Posterior cingulate gyrus (tissue), 11 donors: ENCODE measurements at regions not wholly inside any gene's neighbourhood (a gene's known extent, or its start where the extent isn't known, plus 50 kb on each side); places are given as distances from the start of the nearest gene placed in this dataset.
"Not testable (repeated sequence)": the region's sequence is repeated elsewhere in the genome, so short reads cannot be mapped to it uniquely, and the experiment has no call there.

Experiments
- DNase-seq, 10 donors: peaks; one replicate each; pipeline versions ENCODE4 v3.0.0 to v3.0.0-alpha.2; 2020 to 2021; ENCODE audit warnings: mixed read lengths in 3 of 10
- intact Hi-C: fragments of 100-400 bp; cut with DNase I; formaldehyde crosslinking; loops from one replicate; pipeline ENCODE4 v1.15.1; 2023

DNA sequence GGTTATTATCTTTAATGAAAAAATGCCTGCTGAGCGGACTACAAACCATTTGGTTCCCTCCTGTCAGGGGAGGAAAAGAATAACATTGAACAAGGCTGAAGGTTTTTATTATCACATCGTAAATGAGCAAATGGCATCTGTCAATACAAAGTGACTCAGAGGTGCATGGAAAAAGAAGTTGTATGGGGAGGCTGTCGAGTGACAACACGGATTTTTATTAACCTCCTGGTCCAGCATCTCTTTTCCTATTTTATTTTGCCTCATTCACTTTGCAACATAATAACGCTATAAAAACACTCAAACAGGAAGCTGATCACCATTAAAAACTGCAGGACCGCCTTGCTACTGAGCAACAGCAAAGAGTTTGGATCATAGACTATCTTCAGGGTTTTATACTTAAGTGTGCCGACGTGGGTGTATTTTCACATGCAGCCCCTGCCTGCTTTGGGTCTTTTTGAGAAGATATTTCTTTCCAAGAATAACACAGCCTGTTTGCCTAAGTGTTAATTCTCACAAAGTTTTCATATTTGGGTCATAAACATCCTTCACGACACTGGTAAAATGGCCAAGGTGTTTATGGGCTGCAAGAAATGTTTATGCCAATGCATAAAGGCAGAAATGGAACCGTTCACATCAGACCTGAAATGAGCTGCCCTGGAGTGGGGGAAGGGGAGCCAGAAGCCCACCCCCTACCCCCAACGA lies 132.1 kb upstream of the SALL4 start:
- intact Hi-C loops = no loop called here
- DNase-seq = no peak

DNA sequence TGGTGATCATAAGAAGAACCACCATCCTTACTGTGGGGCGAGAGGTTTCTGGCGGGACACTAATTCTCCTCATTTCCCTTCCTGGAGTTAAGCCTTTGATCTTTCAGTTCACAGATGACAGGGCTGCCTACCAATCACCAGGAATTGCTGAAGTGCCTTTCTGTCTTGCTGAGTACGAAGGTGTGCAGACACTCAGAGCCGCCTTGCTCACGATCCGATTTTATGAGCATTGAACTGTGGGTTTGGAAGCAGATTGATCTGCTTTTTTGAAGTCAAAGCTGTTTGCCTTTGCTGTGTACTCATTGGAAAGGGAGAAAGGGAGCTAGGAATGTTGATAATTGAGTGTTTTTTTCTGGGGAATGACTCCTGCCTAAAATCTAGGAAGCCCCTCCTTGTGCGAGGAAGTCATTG lies 129.1 kb upstream of the SALL4 start:
- intact Hi-C loops = no loop called here
- no peak for DNase-seq

DNA sequence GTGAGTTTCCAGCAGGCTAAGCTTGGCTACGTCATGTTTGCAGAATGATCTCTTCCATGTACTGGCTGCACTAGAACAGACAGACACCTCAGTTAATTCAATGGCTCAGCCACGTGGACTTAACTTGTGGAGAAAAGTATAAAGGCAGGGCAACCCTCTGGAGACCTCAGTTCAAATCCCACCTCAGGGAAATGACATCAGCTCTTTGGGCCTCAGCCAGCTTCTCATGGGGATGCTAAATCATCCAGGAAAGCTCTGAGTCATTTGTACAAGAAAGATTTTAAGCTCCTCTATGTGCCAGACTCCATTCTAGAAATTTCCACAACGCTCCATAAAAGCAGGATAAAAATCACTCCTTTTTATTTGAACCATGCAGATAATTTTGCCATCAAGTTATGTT lies 128.5 kb upstream of the SALL4 start:
- DNase-seq = no peak
- intact Hi-C loops = no loop called here

DNA sequence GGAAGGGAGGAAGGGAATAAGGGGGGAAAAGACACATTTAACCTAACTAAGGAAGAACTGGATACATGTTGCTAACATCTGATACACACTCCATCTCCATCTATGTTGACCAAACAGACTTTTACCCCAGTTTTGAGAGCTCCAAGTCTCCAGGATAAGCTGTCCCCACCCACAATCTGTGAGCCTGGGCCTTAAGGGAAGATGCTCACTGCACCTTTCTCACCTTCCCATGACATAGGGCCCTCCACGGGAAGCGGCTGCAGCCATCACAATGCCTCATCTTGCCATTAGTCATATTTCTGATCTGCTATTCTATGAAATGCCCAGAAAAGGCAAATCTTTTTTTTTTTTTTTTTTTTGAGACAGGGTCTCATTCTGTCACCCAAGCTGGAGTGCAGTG lies 126.6 kb upstream of the SALL4 start:
- no peak for DNase-seq
- intact Hi-C loops = no loop called here

DNA sequence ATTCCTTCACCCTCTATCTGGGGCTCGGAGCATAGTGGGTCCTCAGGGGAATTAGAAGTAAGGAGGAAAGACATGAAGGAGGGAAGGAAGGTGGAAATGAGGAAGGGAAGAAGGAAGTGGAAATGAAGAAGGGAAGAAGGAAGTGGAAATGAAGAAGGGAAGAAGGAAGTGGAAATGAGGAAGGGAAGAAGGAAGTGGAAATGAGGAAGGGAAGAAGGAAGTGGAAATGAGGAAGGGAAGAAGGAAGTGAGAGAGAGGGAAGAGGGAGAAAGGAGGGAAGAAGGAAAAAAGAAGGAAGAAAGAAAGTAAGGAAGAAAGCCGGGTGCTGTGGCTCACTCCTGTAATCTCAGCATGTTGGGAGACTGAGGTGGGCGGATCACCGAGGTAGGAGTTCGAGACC lies 125.6 kb upstream of the SALL4 start:
- DNase-seq, intact Hi-C loops: not testable (repeated sequence)

DNA sequence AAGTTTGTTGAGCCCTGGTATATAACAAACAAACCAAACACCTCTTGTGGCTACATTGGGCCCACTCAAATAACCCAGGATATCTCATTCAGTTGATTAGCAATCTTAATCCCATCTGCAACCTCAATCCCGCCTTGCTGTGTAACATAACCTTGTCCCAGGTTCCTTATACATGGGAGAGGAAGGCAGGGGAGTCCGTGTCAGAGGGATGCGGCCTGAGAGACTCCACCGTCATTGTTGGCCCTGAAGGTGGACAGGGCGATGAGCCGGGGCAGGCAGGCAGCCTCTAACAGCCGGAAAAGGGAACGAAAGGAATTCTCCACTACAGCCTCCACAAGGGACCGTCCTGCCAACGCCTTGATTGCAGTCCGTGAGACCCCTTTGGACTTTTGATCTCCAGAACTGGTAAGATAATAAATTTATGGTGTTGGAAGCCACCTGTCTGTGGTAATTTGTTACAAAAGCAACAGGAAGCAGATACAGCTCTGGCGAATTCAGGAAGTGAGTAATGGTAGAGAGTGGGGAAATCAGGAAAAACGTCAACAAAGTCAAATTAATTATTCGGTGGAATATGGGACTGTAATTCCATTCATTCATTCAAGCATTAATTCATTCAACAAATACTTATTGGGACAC lies 124.5 kb upstream of the SALL4 start:
- no peak for DNase-seq
- intact Hi-C loops = no loop called here

DNA sequence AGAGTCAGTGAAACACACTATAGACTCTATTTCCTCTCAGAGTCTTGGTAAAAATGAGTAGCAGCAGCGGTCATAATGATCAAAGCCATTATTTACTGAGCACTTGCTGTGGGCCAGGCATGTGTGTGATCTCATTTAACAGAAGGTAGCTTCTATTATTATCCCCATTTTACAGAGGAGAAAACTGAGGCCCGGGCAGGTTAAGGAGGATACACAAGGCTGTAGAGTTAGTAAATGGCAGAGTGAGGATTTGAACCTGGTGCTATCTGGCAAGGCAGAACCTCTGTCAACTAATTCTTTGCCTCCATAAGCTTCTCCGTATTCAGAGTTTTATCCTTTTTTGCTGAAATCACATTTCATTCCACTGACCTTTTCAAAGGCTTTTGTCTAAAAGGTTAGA lies 122.2 kb upstream of the SALL4 start:
- intact Hi-C loops = no loop called here
- no peak for DNase-seq

DNA sequence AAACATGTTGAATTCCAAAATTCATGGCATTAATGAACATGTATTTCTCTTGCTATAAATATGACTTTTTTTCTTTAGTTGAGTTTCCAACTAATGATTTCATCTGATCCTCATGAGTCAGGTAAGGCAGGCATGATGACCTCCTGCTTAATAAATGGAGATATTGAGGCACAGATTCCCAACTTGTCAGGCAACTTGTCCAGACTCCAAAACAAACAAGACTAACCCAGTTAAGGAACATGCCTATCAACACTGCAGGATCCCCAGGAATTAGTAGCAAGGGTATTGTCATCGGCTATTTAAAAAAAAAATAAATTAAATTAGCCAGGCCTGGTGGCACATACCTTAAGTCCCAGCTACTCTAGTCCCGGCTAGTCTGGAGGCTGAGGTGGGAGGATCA lies 121.3 kb upstream of the SALL4 start:
- intact Hi-C loops = no loop called here
- DNase-seq = no peak

DNA sequence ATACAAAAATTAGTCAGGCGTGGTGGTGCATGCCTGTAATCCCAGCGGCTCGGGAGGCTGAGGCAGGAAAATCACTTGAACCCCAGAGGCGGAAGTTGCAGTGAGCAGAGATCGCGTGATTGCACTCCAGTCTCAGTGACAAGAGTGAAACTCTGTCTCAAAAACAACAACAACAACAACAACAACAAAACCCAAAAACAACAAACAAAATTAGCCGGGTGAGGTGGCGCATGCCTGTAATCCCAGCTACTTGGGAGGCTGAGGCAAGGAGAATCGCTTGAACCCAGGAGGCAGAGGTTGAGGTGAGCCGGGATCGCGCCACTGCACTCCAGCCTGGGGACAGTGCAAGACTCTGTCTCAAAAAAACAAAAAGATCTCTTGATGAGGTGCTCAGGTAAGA lies 120.5 kb upstream of the SALL4 start:
- intact Hi-C loops, DNase-seq: not testable (repeated sequence)

DNA sequence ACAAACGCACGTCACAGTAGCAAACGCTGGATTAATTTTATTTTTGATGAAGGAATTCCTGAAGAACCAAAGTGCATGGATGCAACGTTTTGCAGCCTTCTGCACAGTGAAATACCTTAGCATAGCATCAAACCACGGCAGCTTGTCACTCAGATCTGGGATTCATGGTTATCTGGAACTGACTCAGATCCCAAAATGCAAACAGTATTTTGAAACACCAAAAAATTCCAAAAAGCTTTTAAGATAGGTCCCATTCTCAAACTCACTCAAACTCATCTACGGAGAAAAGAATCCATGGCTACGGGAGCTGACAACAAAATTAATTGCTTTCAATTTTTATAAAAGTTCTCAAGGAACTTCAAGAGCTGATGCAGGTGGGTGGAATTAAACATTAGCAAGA lies 116.2 kb upstream of the SALL4 start:
- DNase-seq = no peak
- intact Hi-C loops = no loop called here

DNA sequence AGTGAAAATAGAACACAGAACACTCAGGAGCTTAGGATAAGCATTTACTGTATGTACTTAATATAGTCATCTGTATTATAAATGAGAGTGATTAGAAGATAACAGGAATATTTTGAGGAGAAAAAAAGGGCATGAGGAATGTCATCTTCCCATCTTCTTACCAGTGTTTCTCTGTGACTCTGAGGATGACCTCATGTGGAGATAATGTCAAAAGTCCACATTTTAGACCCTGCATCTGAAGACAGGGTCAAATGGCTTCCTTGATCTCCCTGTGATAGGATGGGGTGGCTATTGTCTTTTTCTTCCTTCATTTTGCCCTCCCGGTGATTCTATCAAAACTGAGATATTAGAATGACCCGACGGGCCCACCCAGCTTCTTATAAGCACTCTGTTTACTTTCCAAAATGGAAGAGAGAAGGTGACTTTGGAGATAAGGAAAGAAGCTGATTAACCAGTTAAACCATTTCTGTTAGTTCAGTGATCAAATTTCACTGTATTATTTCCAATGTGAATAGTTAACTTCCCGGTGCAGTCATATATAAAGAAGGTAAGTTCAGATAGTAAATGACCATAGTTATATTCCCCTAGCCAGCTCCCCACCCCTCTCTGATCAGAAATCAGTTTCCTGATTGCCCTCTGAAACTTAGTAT lies 115.7 kb upstream of the SALL4 start:
- intact Hi-C loops = no loop called here
- no peak for DNase-seq

DNA sequence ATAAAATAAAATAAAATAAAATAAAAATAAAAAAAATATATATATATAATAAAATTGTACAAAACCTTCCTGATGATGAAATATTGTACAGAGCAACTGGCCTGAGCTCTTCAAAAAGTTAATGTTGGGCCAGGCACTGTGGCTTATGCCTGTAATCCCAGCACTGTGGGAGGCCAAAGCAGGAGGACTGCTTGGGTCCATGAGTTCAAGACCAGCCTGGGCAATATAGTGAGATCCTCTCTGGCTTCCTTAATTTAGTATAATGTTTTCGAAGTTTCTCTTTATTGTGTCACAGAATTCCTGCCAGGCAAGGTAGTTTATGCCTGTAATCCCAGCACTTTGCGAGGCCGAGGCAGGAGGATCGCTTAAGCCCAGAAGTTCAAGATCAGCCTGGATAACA lies 113.9 kb upstream of the SALL4 start:
- intact Hi-C loops = no loop called here

DNA sequence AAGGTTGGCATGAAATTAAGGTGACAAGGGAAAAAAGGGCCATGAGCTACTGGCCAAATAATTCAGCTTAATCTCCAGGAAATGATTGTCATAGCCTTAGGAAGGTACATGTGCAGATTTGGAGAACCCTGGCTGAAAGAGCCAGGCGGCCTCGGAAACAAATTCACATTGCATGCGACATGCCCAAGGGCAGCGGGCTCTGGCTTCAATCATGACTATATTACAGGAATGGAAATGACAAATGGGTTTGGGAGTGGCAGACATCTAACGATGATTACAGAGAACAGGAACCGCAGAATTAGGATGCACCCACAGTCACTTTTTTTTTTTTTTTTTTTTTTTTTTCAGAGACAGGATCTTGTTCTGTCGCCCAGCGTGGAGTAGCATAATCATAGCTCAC lies 112.4 kb upstream of the SALL4 start:
- DNase-seq = no peak
- intact Hi-C loops = no loop called here

More for the DNA sequence above, 113.9 kb upstream of the SALL4 start:
- no peak for DNase-seq

DNA sequence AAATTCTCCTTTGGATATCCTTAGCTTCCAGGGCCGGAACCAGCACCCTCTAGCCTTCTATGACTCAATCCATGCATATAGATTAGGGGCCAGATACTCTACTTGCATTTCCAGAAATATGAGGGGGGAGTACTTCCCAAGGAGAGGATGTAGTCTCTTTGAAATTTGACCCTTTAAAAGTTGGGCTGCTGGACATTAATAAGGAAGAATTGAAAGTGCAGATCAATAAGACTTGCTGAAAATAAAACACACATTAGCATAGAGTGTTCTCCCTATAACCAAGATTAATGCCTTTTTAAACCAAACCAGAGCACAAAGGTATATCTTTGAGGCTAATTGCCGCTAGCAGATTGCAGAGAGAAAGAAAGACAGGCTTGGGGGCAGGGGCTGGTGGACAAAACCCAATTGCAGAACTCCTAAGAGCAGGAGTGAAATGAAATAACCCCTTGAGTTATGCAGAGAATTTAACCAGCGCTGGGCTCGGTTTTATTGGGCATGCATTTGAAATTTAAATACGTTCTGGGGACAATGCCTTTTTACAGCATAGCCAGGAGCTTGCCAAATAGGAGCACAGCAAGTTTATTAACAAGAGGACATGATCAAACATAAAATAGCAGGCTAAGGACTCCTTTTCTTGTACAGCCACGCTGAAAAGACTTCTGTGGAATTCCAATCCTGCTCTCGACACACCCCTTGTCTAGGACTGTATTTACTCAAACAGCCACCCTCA lies 108.2 kb upstream of the SALL4 start:
- intact Hi-C loops = no loop called here
- no peak for DNase-seq

DNA sequence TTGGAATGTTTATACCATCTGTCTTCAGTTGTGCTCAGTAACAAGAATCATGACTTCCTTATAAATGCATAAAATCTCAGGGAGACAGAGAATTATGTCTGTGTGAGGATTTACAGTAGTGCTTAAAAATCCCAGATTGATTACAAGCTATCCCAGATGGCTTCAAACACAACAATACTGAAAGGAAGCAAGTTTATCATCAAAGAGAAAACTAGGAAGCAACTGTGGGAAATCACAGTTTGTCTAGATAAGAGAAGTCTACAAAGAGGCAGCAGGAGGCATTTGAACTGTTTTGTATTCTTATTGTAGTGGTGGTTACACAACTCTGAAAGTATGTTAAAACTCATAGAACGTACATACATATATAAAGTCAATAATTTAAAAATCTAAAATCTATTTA lies 104.4 kb upstream of the SALL4 start:
- no peak for DNase-seq
- intact Hi-C loops = no loop called here

DNA sequence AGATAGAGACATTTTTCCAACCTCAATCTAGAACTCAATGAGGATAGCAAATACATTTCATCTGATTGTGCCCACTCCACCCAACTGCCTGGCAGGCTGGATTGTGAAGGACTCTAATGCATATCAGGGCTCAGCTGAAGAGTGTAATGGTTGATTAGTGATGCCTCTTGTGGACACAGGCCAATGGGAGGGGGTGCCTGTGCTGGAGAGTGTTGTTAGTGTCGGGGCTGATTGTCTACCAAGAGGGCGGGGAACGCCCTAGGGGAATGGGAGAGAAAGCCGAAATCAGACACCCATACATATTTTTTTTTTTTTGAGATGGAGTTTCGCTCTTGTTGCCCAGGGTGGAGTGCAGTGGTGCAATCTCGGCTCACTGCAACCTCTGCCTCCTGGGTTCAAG lies 103.7 kb upstream of the SALL4 start:
- intact Hi-C loops = no loop called here

DNA sequence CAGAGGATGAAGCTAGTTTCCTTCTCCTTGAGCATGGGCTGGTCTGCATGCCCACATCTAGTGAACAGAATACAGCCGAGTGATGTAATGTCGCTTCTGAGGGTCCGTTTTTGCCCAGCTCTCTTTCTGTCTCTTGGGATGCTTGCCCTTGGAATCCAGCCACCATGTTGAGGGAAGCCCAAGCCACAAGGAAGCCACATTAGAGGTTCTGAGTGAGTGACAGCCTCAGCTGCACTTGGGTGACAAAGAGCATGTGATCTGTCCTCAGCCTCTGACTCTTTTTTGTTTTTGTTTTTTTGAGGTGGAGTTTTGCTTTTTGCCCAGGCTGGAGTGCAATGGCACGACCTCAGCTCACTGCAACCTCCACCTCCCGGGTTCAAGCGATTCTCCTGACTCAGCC lies 100.6 kb upstream of the SALL4 start:
- DNase-seq = no peak
- intact Hi-C loops = no loop called here

More for the DNA sequence above, 103.7 kb upstream of the SALL4 start:
- no peak for DNase-seq

DNA sequence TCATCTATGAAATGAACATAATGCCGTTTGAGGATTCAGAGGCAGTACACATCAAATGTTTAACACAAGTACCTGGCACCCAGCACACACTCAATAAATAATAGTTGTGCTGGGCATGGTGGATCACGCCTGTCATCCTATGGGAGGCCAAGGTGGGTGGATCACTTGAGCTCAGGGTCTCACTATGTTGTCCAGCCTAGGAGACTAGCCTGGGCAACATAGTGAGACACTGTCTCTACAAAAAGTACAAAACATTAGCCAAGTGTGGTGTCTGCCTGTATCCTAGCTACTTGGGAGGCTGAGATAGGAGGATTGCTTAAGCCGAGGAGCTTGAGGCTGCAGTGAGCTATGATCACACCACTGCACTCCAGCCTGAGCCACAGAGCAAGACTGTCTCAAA lies 98.1 kb upstream of the SALL4 start:
- DNase-seq = no peak
- intact Hi-C loops = no loop called here

DNA sequence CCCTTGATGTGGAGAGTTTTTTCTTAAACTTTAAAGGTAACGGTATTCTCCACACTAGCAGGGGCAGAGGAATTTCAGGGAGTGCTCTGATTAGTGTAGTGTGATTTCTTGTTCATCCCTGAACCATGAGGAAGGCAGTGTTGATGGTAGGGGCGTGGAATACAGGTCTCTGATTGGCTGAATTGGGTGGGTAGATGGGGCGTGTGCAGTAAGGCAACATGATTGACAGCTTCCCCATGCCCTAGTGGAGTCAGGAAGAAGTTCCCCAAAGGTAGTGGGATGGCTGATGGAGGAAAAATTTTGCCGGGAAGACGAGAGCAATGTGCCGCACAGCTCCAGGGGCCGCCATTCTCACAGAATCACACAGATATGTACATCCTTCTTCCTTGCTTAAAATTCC lies 97.4 kb upstream of the SALL4 start:
- no peak for DNase-seq
- intact Hi-C loops = no loop called here

DNA sequence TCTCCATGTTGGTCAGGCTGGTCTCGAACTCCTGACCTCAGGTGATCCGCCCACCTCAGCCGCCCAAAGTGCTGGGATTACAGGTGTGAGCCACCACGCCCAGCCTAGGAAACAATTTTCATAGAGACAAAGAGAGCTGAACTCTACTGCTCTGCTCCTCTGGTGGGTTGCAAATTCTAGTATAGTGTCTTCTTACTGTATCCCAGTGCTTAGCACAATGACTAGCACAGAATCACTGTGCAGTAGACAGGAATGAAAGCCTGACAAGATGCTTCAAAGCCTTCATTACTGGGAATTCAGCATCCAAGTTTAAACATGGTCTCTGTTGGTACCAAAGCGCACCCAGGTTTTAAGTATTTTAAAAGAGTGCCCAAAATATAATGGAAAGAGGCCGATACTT lies 96.5 kb upstream of the SALL4 start:
- intact Hi-C loops = no loop called here
- no peak for DNase-seq

DNA sequence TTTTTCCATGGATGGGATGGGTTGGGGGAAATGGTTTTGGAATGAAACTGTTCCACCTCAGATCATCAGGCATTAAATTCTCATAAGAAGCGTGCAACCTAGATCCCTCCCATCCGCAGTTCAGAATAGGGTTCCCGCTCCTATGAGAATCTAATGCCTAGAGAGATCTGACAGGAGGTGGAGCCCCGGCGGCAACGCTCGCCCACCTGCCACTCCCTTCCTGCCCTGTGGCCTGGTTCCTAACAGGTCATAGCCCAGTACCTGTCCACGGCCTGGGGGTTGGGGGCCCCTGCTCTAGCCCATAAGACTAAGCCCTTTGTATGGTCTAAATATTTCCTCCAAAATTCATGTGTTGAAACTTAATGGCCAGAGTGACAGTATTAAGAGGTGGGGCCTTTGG lies 92.3 kb upstream of the SALL4 start:
- no peak for DNase-seq
- intact Hi-C loops = no loop called here

DNA sequence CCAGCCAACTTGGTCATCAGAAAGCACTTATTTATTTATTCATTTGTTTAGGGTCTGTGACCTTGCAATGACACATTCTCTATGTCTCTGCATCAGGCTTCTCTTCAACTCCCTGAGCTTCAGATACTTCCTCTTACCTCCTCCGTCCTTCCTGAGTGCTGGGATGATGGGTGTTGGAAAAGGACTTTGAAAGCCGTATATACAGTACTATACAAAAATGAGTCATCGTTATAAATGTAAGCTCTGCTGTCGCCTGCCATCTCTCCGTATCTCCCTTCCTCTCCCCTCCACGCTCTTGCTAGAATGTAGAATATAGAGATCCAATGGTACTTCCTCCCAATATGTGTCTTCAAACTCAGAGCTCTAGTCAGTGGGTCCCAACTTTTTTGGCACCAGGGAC lies 91.9 kb upstream of the SALL4 start:
- DNase-seq = no peak
- intact Hi-C loops = no loop called here
